OCI-LY3 (cell line): ENCODE measurements at regions not wholly inside any gene's neighbourhood (a gene's known extent, or its start where the extent isn't known, plus 50 kb on each side); places are given as distances from the start of the nearest gene placed in this dataset.

ENCODE experiments used
- CTCF ChIP-seq: fragments of 200-600, 300-600 bp; sonication (generic); IDR thresholded peaks from 2 replicates; pipeline ENCODE4 v1.5.1; 2014; ENCODE audit warnings: antibody characterized with exemption, low read length, low read depth
- EZH2phosphoT487 ChIP-seq: fragments of 200-600 bp; shearing (Covaris generic); IDR thresholded peaks from 2 replicates; pipeline ENCODE4 v1.6.1; 2018; ENCODE audit warnings: antibody characterized with exemption, mixed run types, low read depth

GRCh38 chr2:7986431-7986830, 695.4 kb upstream of the ID2 start:
- TF ChIP-seq EZH2phosphoT487 = no peak
- no peak for TF ChIP-seq CTCF
